RWPE2 (cell line): ENCODE measurements at regions not wholly inside any gene's neighbourhood (a gene's known extent, or its start where the extent isn't known, plus 50 kb on each side); places are given as distances from the start of the nearest gene placed in this dataset.

Experiments
- ATAC-seq: fragments of 200-7000 bp; cut with Tn5 transposase; 3 replicates; pipeline ENCODE4 v1.9.1; 2021; ENCODE audit warnings: low read depth
- DNase-seq: peaks from one replicate; pipeline ENCODE4 v3.0.0-alpha.2; 2020; ENCODE audit warnings: low spot score
- H3K27ac ChIP-seq: fragments of 450-650 bp; 2 replicates; pipeline ENCODE4 v1.5.1; 2017; ENCODE audit warnings: mild to moderate bottlenecking; ENCODE audit not compliant: poor library complexity, severe bottlenecking
- H3K27me3 ChIP-seq: fragments of 250-450 bp; sonication (Bioruptor Pico); 2 replicates; pipeline ENCODE4 v1.5.1; 2021; ENCODE audit warnings: mild to moderate bottlenecking, moderate library complexity; ENCODE audit not compliant: insufficient read depth, poor library complexity, severe bottlenecking
- H3K36me3 ChIP-seq: fragments of 250-450 bp; sonication (Bioruptor Pico); 2 replicates; pipeline ENCODE4 v1.5.1; 2020; ENCODE audit warnings: low read depth, mild to moderate bottlenecking, moderate library complexity
- H3K4me1 ChIP-seq: fragments of 250-450 bp; sonication (Bioruptor Pico); 2 replicates; pipeline ENCODE4 v1.5.1; 2021; ENCODE audit warnings: mild to moderate bottlenecking, moderate library complexity; ENCODE audit not compliant: insufficient read depth, poor library complexity, severe bottlenecking
- H3K4me3 ChIP-seq: fragments of 250-450 bp; sonication (Bioruptor Pico); 2 replicates; pipeline ENCODE4 v1.5.1; 2021; ENCODE audit warnings: mild to moderate bottlenecking, moderate library complexity; ENCODE audit not compliant: severe bottlenecking
- H3K9me3 ChIP-seq: fragments of 250-450 bp; sonication (Bioruptor Pico); 2 replicates; pipeline ENCODE4 v1.5.1; 2021; ENCODE audit warnings: mild to moderate bottlenecking, moderate library complexity; ENCODE audit not compliant: severe bottlenecking
- TF ChIP-seq, protein P1 (sequence below): fragments of 450-650 bp; IDR thresholded peaks from one replicate; pipeline ENCODE4 v1.5.1; 2017; ENCODE audit warnings: mild to moderate bottlenecking, moderate library complexity; ENCODE audit not compliant: poor library complexity, severe bottlenecking

DNA sequence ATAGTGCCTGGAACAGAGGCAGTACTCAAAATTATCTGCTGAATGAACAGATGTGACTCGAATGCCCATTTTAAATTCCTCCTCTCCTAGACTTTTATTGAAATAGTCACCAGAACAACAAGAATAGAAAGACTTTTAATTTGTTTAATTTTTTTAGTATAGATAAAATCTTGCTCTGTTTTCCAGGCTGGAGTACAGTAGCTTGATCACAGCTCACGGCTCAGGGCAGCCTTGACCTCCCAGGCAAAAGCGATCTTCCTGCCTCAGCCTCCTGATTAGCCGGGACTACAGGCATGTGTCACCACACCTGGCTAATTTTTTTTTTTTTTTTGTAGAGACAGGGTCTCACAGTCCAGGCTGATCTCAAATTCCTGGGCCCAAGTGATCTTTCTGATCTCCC is 120.9 kb upstream of the FREM2 start:
- no peaks in the 10 kb centered on the region for H3K4me1 ChIP-seq
- no peak overlapping the region for H3K4me3 ChIP-seq
- TF ChIP-seq, protein P1, sequence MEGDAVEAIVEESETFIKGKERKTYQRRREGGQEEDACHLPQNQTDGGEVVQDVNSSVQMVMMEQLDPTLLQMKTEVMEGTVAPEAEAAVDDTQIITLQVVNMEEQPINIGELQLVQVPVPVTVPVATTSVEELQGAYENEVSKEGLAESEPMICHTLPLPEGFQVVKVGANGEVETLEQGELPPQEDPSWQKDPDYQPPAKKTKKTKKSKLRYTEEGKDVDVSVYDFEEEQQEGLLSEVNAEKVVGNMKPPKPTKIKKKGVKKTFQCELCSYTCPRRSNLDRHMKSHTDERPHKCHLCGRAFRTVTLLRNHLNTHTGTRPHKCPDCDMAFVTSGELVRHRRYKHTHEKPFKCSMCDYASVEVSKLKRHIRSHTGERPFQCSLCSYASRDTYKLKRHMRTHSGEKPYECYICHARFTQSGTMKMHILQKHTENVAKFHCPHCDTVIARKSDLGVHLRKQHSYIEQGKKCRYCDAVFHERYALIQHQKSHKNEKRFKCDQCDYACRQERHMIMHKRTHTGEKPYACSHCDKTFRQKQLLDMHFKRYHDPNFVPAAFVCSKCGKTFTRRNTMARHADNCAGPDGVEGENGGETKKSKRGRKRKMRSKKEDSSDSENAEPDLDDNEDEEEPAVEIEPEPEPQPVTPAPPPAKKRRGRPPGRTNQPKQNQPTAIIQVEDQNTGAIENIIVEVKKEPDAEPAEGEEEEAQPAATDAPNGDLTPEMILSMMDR, result no peak
- no peaks in the 10 kb centered on the region for H3K9me3 ChIP-seq
- DNase-seq (no peak), ATAC-seq (no peak)
- no peaks in the 10 kb centered on the region for H3K36me3 ChIP-seq
- no peaks in the 10 kb centered on the region for H3K27me3 ChIP-seq
- H3K27ac ChIP-seq, result no peak overlapping the region

DNA sequence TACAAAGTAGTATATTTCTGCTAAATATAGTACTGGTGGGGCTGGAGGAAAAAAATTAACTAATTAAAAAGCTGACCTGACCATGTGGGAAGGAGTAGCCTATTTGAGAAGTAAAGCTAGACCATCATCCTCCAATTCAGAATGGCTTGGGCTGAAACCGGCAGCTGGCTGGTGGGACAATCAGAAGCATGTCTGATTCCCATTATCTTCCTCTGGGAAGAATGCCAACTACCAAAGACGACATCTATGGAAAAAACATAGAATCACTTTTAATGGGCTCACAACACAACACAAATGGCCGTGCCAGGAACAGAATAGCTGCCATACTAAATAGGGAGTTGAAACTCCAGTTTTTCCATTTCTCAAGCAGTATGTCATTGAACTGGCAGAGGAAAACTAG is 120.4 kb upstream of the FREM2 start:
- Histone ChIP-seq H3K27ac (no peak overlapping the region), H3K36me3 (no peaks in the 10 kb centered on the region), H3K9me3 (no peaks in the 10 kb centered on the region), H3K4me1 (no peaks in the 10 kb centered on the region), H3K4me3 (no peak overlapping the region), H3K27me3 (no peaks in the 10 kb centered on the region)
- TF ChIP-seq, protein P1, result no peak
- ATAC-seq (no peak), DNase-seq (no peak)

DNA sequence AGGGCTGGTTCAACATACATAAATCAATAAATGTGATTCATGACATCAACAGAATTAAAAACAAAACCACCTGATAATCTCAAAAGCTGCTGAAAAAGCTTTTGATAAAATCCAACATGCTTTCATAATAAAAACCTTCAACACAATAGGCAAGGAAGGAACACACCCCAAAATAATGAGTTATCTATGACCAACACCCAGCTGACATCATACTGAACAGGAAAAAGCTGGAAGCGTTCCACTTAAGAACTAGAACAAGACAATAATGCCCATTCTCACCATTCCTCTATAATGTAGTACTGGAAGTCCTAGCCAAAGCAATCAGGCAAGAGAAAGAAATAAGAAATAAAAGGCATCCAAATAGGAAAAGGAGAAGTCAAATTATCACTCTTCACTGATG is 116.2 kb upstream of the FREM2 start:
- H3K4me1 ChIP-seq, result no peaks in the 10 kb centered on the region
- TF ChIP-seq, protein P1, result no peak
- no peak for DNase-seq
- no peak overlapping the region for H3K27ac ChIP-seq
- no peaks in the 10 kb centered on the region for H3K9me3 ChIP-seq
- H3K36me3 ChIP-seq, result no peaks in the 10 kb centered on the region
- no peak overlapping the region for H3K4me3 ChIP-seq
- ATAC-seq, result no peak
- no peaks in the 10 kb centered on the region for H3K27me3 ChIP-seq

DNA sequence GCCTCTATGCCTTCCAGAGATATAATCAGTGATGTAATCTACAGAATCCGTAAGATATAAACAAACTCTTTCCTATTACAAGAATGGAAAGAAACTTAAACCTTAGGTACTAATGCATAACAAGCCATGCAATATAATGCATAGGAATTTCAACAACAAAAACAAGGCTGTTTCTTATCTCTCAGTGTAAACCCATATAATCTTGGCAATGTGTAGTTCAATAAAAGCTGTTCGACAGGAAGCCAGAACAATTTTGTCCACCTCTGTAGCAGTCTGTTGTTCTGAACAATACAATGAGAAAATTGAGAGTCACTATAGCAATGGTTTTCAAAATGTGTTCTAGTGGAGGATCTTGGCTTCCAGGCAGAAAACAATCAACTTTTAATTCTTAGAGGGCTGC is 111.5 kb upstream of the FREM2 start:
- TF ChIP-seq, protein P1, result no peak
- Histone ChIP-seq H3K4me1 (no peaks in the 10 kb centered on the region), H3K27ac (no peak overlapping the region), H3K9me3 (no peaks in the 10 kb centered on the region), H3K4me3 (no peak overlapping the region), H3K36me3 (no peaks in the 10 kb centered on the region), H3K27me3 (no peaks in the 10 kb centered on the region)
- ATAC-seq (no peak), DNase-seq (no peak)

DNA sequence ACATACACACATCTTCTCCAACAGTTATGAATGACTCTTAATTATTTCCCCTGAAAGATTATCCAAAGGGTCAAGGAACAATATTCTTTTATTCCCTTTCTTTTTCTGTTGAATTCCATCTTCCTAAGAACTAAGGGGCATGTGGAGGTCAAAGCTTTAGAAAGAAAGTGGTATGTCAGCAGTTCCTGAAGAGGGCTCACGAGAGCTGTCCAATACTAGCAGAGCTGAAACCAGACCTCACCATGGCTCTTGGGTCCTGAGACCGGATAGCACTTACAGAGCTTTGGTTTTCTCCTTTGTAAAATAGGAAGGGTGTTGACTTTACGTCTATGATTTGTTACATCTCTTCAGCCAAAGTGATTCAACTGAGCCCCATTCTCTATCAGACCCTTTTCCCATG is 109.8 kb upstream of the FREM2 start:
- TF ChIP-seq, protein P1, result no peak
- Histone ChIP-seq H3K9me3 (no peaks in the 10 kb centered on the region), H3K4me1 (no peaks in the 10 kb centered on the region), H3K27ac (no peak overlapping the region), H3K27me3 (no peaks in the 10 kb centered on the region), H3K36me3 (no peaks in the 10 kb centered on the region), H3K4me3 (no peak overlapping the region)
- DNase-seq (no peak), ATAC-seq (no peak)
